ENCODE measurements at regions not wholly inside any gene's neighbourhood (a gene's known extent, or its start where the extent isn't known, plus 50 kb on each side); places are given as distances from the start of the nearest gene placed in this dataset.
"Not testable (repeated sequence)": the region's sequence is repeated elsewhere in the genome, so short reads cannot be mapped to it uniquely, and the experiment has no call there.

DNA sequence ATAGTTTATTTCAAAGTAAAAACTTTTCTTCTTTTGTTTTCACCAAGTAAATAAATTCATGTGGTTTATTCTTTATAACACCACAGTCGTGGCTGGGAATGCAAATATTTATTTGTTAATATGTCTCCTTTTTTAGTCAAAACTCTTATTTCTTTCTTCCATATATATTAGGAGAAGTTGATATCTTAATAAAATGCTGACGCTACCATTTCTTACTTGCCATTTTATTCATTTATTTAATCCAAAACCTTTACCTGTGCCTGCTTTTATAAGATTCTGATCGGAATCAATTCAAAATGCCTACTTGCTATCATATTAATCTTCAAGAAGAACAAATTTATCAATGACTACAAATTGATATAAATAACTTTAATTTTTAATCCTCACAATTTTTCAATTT, 362.9 kb upstream of the FSIP2 start:
- DNase-seq, result no peak

DNA sequence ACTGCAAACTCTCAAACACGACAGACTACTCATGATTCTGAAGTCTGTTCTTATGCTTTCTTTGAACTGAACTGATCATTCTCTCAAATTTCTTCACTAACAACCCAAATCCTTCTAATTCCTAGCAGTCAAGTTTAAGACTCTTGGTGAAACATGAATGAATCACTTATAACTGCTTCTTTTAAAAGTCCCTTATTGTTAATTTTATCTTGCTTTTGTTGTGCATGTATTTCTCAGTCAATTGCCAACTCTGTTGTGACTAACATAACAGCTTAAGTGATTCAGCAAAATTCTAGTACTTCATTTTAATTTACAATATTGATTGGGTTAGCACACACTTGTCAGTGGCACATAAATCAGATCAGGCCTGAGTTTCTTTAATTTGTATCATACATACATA, 357.0 kb upstream of the FSIP2 start:
- no peak for DNase-seq

DNA sequence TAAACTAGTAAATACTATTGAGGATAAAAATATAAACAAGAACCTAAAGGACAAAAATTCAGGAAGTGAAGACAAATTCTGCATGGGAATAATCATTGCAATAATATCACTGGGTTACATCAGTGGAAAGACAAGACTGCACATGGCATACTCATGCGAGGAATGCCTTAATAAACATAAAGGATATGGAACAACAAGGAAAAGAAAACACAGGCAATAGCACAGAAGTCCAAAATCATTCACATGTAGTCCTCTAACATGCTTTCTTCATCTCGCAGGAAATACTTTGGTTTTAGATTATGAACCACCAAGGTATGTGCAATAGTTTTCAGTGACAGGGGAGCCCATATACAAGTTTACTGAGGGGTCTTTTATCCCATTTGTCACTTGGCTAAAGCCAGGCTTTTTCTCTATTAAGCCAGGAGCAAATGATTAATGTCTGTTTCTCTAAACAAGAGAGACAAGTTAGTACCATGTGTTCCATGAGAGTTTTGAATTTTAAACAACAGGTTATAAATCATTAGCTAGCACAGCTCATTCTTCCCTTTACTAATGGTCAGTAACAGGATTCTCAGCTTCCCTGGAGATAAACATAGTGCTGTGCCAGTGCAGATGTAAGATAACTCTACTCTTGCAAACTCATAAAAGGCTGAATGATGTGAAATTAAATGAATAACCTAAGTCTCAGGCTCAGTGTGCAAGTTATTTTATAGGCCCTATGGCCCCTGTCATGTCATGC, 353.6 kb upstream of the FSIP2 start:
- DNase-seq, result no peak

DNA sequence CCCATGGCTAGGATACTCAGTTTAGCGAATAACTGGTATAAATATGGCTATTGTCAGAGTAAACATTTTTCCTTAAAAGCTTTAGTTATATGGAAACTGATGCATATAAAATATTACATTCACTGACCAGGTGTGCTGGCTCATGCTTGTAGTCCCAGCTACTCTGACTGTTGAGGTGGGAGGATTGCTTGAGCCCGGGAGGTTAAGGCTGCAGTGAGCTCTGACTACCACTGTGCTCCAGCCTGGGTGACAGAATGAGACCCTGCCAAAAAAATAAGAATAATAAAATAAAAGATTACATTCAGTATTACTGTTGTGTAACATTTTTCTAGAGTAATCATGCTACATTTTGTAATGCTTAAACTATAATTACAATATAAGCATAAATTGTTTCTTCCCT, 350.4 kb upstream of the FSIP2 start:
- DNase-seq, result no peak

DNA sequence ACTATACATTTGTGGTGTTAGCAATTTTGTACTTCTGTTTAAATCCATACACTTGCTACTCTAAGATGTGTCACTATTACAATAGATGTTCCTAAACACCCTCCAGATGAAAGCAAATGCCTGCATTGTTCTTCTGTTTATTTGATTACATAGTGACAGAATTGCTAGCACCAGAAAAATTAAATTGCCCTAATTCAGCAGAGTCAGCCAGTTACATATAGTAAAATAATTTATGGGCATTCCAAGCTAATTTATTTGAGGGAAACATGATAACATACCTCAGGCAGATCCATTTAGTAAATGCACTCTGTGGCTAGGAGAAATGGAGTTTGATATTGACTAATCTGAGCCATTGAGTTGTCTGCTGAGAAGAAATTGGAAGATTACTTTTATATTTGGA, 347.1 kb upstream of the FSIP2 start:
- DNase-seq, result no peak

DNA sequence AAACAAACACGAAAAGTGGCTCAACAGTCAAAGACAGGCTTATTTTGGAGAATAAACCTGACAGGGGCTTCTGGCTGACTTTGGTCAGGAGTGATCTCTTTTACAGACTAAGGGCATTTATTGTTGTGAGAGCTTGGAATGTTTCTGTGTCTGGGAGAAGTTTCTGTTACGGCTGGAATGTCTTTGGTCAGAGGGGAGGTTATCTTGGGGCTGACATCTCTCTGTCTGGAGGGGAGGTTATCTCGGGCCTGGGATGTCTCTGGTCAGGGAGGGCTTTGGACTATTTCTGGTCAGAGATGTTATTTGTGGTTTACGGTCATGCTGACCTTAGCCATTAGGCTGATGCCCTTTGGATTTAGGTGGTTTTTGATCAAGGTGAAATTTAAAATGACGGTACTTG, 345.5 kb upstream of the FSIP2 start:
- DNase-seq, result no peak

DNA sequence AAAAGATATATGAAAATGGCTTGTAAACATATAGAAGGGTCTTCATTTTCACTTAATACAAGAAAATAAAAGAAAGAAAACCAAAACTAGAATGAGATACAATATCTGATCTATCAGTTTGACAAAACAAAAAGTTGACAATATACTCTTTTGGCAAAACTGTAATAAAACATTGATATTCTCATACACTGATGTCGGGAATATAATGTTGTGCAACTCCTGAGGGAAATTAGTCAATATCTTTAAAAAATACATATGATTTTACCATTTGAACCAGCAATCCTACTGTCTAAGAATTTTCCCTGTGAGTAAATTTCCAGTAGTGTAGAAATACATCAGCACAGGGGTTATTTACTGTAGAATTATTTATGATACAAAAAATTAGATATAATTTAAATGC, 336.1 kb upstream of the FSIP2 start:
- no peak for DNase-seq

DNA sequence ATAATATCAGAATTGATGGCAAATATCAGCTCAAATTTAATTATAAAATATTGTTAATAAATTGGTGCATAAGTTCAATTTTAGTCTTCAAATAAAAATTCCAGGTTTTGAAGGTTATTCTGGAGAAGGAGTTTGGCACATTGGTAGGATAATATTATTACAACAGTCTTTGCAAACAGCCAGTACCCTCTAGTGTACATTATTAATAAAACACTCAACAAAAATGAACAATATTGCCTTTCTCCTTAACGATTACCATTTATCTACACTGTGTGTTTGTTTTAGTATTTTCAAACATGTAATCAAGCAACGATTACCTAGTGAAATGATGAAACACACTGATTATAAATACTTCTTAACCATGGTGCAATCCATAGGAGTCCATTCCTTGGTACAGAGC, 334.0 kb upstream of the FSIP2 start:
- DNase-seq, result no peak

DNA sequence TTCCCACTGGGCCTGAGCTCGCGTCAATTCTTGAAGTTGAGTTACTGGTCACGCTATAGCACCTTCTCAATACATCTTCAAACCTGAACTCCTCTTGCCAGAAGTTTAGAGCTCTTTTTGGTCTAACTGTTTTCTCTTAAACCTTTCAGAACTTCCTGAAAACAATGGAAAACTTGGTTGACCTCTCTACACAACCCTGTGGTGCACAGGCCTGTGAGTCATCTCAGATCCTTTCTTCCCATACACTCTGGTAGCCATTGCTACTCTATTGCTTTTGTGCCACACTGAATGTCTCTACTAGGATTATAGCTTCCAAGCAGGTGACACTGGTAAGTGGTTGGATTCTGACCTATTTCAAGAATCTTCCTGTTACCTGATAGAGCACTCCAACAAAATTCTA, 321.5 kb upstream of the FSIP2 start:
- no peak for DNase-seq

DNA sequence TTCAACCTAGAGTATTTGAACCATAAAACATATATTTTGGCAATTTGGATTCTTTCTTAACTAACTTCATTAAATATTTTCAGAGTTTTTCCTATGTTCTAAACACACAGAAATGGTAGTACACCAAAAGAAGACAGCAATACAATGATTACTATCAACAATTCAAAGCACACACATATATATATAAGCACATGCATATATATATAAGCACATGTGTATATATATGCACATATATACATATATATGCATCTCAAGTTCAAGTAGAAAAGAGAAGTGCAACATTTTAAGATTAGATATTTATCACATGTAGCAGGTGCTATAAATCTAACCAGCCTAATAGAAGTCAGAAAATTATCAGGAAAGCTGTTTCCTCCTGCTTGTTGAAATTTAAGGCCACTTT, 320.9 kb upstream of the FSIP2 start:
- no peak for DNase-seq

DNA sequence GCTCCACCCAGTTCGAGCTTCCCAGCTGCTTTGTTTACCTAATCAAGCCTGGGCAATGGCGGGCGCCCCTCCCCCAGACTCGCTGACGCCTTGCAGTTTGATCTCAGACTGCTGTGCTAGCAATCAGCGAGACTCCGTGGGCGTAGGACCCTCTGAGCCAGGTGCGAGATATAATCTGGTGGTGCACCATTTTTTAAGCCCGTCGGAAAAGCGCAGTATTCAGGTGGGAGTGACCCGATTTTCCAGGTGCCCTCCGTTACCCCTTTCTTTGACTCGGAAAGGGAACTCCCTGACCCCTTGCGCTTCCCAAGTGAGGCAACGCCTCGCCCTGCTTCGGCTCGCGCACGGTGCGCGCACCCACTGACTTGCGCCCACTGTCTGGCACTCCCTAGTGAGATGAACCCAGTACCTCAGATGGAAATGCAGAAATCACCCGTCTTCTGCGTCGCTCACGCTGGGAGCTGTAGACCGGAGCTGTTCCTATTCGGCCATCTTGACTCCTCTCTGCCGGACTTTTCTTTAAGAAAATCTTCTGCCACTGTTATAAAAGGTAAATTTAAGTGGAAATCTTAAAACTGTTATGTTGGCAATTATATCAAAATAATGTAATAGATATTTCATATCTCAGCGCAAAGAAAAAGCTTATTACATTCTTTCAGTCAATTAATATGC, 313.5 kb upstream of the FSIP2 start:
- DNase-seq, result not testable (repeated sequence)

DNA sequence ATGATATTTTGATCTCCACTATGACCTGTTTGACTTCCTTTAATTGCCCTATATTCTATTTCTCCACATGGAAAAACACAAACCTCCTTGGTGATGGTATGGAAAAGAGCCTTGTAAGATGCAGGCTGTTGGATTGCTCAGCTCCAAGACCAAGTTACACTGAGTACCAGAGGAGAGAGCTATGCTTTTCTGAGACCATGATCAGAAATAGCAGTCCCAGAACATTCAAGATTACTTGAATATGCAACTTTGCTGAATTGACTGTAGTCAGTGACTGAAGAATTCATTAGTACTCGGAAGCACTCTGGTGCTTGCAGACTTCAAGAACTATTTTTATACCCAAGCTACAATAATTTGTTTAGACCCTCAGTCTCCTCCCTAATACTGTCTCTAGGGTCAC, 310.6 kb upstream of the FSIP2 start:
- no peak for DNase-seq

DNA sequence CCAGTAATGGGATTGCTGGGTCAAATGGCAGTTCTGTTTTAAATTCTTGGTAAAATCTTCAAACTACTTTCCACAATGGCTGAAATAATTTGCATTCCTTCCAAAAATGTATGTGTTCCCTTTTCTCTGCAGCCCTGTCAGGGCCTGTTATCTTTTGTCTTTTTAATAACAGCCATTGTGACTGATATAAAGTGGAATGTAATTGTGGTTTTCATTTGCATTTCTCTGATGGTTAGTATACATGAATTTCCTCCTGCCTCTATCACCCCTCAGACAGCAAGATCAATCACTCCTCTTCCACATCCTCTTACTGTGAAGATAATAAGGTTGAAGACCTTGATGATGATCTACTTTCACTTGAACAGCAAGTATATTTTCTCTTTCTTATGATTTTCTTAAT, 304.8 kb upstream of the FSIP2 start:
- DNase-seq, result no peak

DNA sequence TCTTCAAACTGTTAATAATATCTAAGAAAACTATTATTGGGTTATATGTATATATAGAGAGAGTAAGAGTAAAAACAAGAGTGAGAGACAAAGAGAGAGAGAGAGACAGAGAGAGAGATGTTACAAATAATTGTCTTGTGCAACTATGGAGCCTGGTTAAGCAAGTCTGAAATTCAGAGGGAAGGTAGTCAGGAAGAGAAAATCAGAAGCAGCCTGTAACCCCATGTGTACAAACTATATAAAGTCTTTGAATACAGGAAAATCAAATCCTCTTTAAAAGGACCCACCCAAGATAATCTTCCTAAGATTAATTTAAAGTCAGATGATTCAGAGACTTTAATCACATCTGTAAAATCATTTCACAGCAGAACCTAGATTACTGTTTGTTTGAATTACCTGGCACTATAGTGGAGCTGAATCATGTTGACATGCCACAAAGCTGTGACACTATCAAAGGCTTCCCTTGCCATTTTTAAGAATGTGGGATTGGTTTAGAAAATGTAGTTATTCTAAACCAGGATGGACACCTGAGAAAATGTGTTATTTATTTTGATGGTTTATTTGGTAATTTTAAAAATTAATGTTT, 301.7 kb upstream of the FSIP2 start:
- no peak for DNase-seq

DNA sequence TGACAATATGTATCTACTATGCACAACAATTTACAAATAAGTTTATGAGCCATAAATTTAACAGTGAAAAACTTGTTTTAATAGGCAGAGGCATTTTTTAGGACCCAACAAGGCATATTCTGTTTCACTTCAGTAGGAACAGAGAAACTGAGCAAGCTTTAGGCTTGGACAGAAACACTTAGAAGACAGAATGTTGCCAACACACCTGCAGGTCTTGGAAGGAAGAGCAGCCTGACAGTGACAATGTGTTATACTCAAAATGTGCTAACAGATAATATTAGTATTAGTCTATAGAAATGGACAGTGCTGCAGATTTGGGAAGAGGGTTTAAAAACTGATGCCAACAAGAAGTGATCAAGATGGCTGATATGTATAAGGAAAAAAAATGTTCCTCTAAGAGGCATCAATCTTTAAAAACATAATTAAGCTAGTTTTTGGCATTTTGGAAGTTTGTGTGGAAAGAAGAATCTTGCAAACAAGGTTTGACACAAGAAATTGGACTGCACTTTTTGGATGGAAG, 297.1 kb upstream of the FSIP2 start:
- DNase-seq, result no peak

DNA sequence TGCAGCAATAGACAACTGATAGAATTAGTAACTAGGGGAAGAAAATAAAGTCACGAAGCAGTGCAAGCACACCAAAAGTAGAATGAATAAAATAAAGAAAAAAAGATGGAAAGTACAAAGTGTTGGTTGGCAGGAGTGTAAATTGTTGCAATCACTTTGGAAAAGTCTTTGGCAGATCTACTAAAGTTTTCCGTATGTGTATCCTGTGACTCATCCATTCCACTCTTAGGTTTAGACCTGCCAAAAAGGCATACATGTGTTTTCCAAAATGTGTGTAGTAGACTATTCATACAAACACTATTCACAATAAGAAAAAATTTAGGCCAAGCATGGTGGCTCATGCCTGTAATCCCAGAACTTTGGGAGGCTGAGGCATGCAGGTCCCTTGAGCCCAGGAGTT, 282.1 kb upstream of the FSIP2 start:
- no peak for DNase-seq

DNA sequence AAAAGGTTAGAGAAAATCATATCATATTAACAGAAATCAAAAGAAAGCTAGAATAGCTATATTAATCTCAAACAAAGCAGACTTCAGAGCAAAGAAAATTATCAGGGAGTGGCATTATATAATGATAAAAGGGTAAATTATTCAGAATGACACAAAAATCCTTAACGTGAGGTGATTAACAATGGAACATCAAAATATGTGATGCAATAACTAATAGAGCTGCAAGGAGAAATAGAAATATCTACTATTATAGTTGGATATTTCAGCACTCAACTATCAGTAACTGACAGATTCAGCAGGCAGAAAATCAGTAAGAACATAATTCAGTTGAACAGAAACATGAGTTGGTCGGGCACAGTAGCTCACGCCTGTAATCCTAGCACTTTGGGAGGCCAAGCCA, 275.1 kb upstream of the FSIP2 start:
- DNase-seq, result no peak

DNA sequence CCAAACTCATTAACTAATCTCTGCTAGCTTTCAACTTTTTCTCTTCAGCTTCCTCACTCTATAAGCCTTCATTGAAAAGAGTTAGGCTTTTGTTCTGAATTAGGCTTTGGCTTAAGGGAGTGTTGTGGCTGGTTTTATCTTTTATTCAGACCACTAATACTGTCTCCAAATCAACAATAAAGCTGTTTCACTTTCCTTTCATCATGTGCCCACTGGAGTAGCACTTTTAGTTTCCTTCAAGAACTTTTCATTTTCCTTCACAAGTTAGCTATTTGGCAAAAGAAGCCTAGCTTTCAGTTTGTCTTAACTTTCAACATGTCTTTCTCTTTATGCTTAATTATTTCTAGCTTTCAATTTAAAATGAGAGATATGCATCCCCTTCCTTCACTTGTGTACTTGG, 271.7 kb upstream of the FSIP2 start:
- DNase-seq, result no peak

DNA sequence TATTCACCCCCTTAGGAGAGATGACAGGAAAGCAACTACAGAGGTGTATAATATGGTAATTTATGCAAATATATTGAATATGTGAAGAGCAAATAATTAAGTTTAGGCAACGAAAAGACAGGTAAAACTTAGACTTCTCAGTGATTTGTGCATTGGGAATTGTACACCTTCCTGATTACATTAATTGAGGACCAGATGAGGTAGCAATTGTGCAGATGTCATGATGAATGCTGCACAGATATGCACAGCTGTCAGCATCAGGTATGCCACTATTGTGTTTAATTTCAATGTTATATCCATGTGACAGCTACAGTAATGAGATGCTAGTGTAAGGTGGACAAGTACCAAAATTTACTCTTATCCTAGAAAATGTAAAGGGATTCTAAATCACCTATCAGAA, 267.2 kb upstream of the FSIP2 start:
- DNase-seq, result no peak

DNA sequence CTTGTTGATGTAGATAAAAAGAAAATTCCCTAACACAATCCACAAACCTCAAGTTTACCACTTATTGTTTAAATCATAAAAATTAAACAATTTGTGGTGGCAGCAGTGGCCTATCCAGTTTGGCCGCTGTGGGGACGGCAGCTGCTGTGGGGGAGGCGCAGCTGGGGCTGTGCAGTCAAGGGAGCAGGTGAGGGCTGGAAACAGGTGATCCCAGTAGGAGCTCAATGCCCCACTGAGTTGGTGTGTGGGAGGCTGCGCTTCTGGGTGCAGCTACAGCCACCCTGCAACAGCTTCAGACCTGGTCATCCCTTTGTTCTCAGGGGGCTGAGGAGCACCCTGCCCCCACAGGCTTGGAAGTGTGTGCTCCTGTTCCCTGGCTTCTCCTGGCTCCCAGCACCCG, 266.0 kb upstream of the FSIP2 start:
- DNase-seq, result no peak

DNA sequence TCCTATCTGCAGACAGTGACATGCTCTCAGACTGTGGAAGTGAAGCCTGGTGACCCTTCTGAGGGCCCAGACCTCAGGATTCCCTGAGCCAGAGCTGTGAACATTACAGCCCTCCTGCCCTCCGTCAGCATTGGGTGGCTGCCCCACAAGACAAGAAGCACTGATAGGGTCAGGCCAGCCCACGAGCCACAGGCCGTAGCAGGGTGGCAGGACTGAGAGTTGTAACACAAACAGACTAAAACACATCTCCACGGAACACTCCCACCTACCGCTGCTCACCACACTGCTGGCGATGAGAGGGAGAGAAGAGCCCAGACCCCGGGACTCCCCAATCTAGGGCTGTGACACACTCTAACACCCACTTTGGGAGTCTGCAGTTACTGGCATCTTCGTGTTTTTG, 264.8 kb upstream of the FSIP2 start:
- no peak for DNase-seq

DNA sequence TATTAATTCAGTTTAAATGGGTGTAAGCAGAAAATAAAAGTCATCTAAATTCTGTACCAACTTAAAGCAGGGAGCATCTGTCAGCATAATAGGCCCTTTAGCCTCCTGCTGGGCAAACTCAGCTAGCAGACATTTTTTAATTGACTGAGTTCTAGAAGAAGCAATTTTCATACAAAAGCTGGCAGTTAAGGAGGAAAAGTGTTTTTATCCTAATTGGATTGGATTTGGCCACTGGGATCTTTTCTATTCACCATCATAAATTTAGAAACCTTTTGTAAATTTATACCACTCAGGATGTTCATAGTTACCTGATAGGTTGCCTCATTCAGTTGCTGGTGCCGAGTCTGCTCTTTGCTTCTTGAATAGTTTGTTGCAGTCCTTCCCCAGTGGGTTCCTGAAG, 262.7 kb upstream of the FSIP2 start:
- no peak for DNase-seq

DNA sequence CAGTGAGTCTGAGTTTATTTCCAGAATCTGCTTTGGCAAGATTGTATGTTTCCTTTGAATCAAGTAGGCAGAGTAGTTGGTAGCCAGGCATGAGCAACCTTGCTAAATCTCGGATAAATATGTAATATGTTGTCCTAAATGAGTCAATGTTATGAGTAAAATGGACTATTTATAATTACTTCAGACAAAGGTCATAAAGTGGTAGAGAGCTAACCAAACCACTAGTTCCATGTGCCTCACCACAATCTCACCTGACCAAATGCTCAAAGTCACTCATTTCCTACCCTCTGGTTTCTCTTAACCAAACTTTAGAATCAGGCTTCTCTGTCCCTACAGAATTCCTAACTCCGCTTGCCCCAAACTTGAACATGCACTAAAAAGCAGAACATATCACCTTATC, 261.2 kb upstream of the FSIP2 start:
- DNase-seq, result no peak
